GM19397 (cell line): ENCODE measurements at regions not wholly inside any gene's neighbourhood (a gene's known extent, or its start where the extent isn't known, plus 50 kb on each side); places are given as distances from the start of the nearest gene placed in this dataset.

Experiments
- ATAC-seq: cut with Tn5 transposase; IDR thresholded peaks from one replicate; pipeline ENCODE4 v1.9.1; 2021; ENCODE audit warnings: mild to moderate bottlenecking, moderate library complexity; ENCODE audit not compliant: unreplicated experiment

GRCh38 chr4:171639540-171639939, 173.7 kb upstream of the GALNTL6 start:
- ATAC-seq: peak; percentile 74

- ATAC-seq: no peak
Observed at GRCh38 chr4:171636606-171637005, 176.6 kb upstream of the GALNTL6 start.

- no peak for ATAC-seq
Observed at GRCh38 chr4:171629737-171630136, 183.5 kb upstream of the GALNTL6 start.

GRCh38 chr4:171629182-171629581, 184.0 kb upstream of the GALNTL6 start:
- peak; percentile 94 for ATAC-seq

- ATAC-seq: no peak
Observed at GRCh38 chr4:171626554-171626953, 186.7 kb upstream of the GALNTL6 start.

GRCh38 chr4:171622729-171623128, 190.5 kb upstream of the GALNTL6 start:
- no peak for ATAC-seq

GRCh38 chr4:171621646-171622045, 191.6 kb upstream of the GALNTL6 start:
- ATAC-seq: peak; percentile 46

GRCh38 chr4:171612907-171613306, 200.3 kb upstream of the GALNTL6 start:
- no peak for ATAC-seq

GRCh38 chr4:171602638-171603355, 210.4 kb upstream of the GALNTL6 start:
- ATAC-seq: no peak

GRCh38 chr4:171601091-171601490, 212.1 kb upstream of the GALNTL6 start:
- ATAC-seq: no peak

GRCh38 chr4:171599628-171600027, 213.6 kb upstream of the GALNTL6 start:
- no peak for ATAC-seq

GRCh38 chr4:171594293-171594692, 218.9 kb upstream of the GALNTL6 start:
- no peak for ATAC-seq

GRCh38 chr4:171590716-171591115, 222.5 kb upstream of the GALNTL6 start:
- ATAC-seq: no peak

- no peak for ATAC-seq
Observed at GRCh38 chr4:171588764-171589163, 224.4 kb upstream of the GALNTL6 start.

GRCh38 chr4:171588051-171588545, 225.1 kb upstream of the GALNTL6 start:
- no peak for ATAC-seq

- ATAC-seq: no peak
Observed at GRCh38 chr4:171583790-171584189, 229.4 kb upstream of the GALNTL6 start.

GRCh38 chr4:171582961-171583581, 230.1 kb upstream of the GALNTL6 start:
- ATAC-seq: peak; percentile 57

GRCh38 chr4:171573181-171573580, 240.0 kb upstream of the GALNTL6 start:
- no peak for ATAC-seq

- ATAC-seq: peak; percentile 82
Observed at GRCh38 chr4:171565130-171565788, 247.9 kb upstream of the GALNTL6 start.

- peak; percentile 55 for ATAC-seq
Observed at GRCh38 chr4:171561419-171561818, 251.8 kb upstream of the GALNTL6 start.

GRCh38 chr4:171553961-171554360, 259.2 kb upstream of the GALNTL6 start:
- ATAC-seq: no peak

GRCh38 chr4:171542640-171543039, 270.6 kb upstream of the GALNTL6 start:
- no peak for ATAC-seq
